Breast epithelium (tissue), 3 donors: ENCODE measurements at regions not wholly inside any gene's neighbourhood (a gene's known extent, or its start where the extent isn't known, plus 50 kb on each side); places are given as distances from the start of the nearest gene placed in this dataset.

ENCODE experiments used
- CTCF ChIP-seq, 3 donors: fragments of 450-650 bp; IDR thresholded peaks; one replicate each; pipeline ENCODE4 v1.5.1; 2016 to 2017; ENCODE audit warnings: antibody characterized with exemption in 3 of 3, mild to moderate bottlenecking in 3 of 3, moderate library complexity in 3 of 3
- POLR2A ChIP-seq: fragments of 450-650 bp; IDR thresholded peaks from one replicate; pipeline ENCODE4 v1.6.1; 2016; ENCODE audit warnings: antibody characterized with exemption, mild to moderate bottlenecking, moderate library complexity
- POLR2AphosphoS5 ChIP-seq, 3 donors: sonication (generic); formaldehyde crosslinking; IDR thresholded peaks; one replicate each; pipeline ENCODE4 v1.6.1; 2017; ENCODE audit warnings: antibody characterized with exemption in 3 of 3

- no peak for TF ChIP-seq CTCF (IDR thresholded peaks at IDR 0.05)
- no peak for TF ChIP-seq POLR2AphosphoS5 (IDR thresholded peaks at IDR 0.05)
- TF ChIP-seq POLR2A: no peak
These were observed 158.8 kb downstream of the PPARGC1A start for GRCh38 chr4:23730998-23731397.
